ENCODE measurements at regions not wholly inside any gene's neighbourhood (a gene's known extent, or its start where the extent isn't known, plus 50 kb on each side); places are given as distances from the start of the nearest gene placed in this dataset.
"Not testable (repeated sequence)": the region's sequence is repeated elsewhere in the genome, so short reads cannot be mapped to it uniquely, and the experiment has no call there.

- DNase-seq (ENCODE audit: low spot score): no peak
These were observed 151.7 kb upstream of the GRM7 start for GRCh38 chr3:6709178-6709577.

DNA sequence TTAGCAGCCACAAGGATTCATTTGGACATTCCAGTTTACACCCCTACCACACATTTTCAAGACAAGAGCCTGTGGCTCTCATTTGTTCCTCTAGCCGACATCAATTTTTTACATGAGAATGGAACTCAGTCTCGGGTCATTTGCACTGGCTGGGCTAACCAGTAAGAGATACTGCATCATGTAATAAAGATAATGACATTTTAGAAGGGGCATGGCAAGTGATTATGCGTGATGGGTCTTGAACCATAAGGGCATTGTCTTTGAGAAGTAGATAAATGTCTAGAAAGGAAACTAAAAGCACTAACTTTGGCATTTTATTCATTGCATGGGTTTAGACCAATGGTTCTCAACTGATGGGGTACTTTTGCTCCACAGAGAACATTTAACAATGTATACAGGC, 146.0 kb upstream of the GRM7 start:
- DNase-seq (ENCODE audit: low spot score): no peak

DNA sequence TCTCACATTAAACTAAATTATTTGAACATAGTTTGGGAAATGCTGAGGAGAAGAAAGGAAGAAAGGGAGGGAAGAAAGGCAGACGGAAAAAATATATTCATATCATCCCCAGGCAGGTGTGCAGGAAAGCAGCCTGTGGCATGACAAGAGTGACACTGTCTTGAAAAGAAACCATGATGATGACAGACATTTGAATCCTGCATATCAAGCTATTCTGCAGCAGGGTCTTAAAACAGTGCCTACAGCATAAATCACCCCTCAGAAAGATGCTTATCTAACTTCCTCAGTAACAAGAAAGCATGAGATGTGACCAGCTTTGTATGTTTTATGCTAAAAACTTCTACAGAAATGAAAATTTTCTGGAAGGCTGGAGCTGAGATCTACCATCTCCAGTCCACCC, 144.5 kb upstream of the GRM7 start:
- DNase-seq (ENCODE audit: low spot score): no peak

- no peak for DNase-seq (ENCODE audit: low spot score)
These were observed 143.6 kb upstream of the GRM7 start for GRCh38 chr3:6717026-6717943.

DNA sequence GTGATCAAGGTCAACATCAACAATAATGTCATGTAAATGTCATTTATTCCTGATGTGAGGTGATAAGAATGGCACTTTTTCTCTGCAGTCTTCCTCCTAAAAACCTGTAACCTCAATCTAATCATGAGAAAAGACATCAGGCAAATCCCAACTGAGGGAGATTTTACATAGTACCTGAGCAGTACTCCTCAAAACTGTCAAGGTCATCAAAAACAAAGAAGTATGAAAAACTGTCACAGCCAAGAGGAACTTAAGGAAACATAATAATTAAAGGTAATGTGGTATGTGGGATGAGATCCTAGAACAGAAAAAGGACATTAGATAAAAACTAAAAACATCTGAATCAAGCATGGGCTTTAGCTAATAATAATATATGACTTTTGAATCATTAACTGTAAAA, 140.9 kb upstream of the GRM7 start:
- DNase-seq (ENCODE audit: low spot score): no peak

GRCh38 chr3:6721491-6721890, 139.4 kb upstream of the GRM7 start:
- DNase-seq (ENCODE audit: low spot score): no peak

DNA sequence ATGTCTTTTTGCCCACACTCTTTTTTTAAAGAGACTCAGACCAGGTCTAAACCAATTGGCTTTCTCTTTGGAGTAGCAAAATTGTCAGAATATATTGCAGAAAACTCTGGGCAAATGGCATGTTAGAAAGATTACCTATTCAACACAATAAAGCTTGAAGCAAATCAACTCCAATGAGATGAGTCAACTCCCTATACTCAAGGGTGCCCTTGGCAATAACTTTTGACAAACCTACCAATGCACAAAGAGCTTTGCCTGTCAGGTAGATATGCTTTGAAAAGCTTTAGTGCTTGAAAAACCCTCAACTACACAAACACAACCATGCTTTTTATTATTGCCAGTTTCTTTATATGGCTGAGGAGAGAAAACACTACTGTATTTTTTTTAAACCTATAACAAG, 137.7 kb upstream of the GRM7 start:
- no peak for DNase-seq (ENCODE audit: low spot score)

- DNase-seq (ENCODE audit: low spot score): no peak
These were observed 134.1 kb upstream of the GRM7 start for GRCh38 chr3:6726811-6727210.

- no peak for DNase-seq (ENCODE audit: low spot score)
These were observed 128.1 kb upstream of the GRM7 start for GRCh38 chr3:6732807-6733206.

DNA sequence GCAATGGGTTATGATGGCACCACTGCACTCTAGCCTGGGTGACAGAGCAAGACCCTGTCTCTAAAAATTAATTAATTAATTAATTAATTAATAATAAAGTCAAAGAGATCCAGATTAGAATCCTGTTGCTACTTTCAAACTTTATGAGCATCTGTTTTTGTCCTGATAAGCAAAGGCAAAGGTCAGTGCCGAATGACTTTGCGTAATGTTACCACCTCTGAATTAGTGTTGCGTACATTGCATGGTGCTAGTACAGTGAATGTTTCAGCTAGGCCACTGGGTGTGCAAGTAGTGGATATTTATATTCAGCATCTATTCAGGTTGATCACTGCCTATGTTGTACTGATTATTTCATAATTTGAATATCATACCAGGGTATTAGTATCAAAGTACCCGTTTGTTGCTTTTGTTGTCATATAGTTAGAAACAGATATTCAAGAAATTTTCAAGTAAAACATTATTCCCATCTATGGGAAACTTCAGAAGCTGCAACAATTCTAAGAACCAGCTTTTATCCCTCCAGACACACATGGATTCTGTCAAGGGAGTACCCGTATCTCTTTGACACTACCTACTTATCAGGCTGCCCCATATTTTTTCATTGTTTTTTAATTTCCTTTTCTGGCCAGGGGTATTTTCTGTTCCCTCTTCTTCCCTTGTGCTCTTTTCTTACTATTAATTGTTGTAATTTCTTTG, 127.1 kb upstream of the GRM7 start:
- peak; percentile 46 for DNase-seq (ENCODE audit: low spot score)

- no peak for DNase-seq (ENCODE audit: low spot score)
These were observed 126.5 kb upstream of the GRM7 start for GRCh38 chr3:6734395-6734746.

GRCh38 chr3:6736836-6737629, 123.9 kb upstream of the GRM7 start:
- DNase-seq (ENCODE audit: low spot score): no peak

GRCh38 chr3:6737630-6738029, 123.3 kb upstream of the GRM7 start:
- no peak for DNase-seq (ENCODE audit: low spot score)

DNA sequence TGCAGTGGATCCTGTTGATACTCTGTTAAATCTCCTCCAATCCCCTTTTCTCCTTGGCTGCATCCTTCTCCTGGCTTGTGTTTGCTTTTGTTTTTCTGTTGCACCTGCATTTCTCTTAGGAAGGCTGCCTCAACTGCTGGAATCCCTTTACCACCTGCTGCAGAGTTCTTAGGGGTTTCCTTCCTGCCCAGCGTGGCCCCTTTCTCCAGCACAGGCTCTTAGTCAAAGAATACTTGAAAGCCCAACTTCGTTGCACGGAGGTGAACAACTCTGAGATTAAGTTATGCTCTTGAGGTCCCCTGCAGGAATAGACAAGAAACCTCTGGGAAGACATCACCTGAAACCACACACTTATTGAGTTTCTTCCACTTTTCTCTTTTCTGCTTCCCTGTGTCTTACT, 121.6 kb upstream of the GRM7 start:
- DNase-seq (ENCODE audit: low spot score): no peak

DNA sequence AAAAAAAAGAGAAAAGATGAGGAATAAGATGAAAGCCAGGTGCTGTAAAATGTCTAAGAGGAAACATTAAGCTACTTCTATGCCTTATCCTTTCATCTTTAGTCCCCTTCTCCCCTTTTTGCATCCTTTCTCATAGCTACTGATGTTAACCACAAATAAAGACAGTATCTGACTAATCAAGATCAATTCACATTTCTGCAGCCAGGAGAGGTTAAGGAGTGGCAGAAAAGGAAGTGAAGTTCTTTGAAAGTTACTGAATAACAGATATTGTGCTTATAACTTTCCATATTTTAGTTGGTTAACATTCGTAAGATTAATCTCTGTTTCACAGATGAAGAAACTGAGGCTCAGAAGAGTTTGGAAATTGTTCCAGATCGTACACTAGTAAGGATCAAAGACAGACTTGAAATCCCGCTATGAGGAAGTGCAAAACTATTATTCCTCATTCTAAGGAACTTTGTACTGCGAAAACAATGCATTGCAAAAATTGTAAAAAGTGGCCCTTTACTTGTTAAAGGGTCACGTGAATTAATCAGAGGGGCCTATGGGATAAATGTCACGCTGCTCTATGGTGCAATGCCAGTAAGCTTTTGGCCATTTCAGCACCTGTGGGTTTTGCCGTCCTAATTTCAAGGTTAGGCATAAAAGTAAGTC, 117.7 kb upstream of the GRM7 start:
- no peak for DNase-seq (ENCODE audit: low spot score)

- DNase-seq (ENCODE audit: low spot score): no peak
These were observed 114.5 kb upstream of the GRM7 start for GRCh38 chr3:6746443-6746842.

- DNase-seq (ENCODE audit: low spot score): no peak
These were observed 113.9 kb upstream of the GRM7 start for GRCh38 chr3:6747017-6747416.

GRCh38 chr3:6750782-6751181, 110.1 kb upstream of the GRM7 start:
- no peak for DNase-seq (ENCODE audit: low spot score)

DNA sequence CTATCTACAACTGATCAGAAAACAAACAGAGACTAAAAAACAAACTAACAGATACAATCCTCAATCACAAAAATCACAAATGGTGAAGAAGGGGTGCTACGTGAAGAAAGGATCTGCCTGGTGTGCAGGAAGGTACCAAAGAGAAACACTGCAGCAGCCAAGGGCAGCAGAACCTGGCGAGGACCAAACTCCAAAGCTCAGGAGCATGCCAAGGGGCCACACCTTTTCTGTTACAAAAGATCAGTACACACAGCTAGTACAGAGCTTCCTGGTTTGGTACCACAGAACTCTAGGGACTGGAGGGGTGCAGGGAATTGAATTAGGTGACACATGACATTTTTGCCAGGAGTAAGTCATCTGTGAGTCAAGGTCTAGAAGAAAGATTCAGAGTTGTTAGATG, 107.4 kb upstream of the GRM7 start:
- no peak for DNase-seq (ENCODE audit: low spot score)

DNA sequence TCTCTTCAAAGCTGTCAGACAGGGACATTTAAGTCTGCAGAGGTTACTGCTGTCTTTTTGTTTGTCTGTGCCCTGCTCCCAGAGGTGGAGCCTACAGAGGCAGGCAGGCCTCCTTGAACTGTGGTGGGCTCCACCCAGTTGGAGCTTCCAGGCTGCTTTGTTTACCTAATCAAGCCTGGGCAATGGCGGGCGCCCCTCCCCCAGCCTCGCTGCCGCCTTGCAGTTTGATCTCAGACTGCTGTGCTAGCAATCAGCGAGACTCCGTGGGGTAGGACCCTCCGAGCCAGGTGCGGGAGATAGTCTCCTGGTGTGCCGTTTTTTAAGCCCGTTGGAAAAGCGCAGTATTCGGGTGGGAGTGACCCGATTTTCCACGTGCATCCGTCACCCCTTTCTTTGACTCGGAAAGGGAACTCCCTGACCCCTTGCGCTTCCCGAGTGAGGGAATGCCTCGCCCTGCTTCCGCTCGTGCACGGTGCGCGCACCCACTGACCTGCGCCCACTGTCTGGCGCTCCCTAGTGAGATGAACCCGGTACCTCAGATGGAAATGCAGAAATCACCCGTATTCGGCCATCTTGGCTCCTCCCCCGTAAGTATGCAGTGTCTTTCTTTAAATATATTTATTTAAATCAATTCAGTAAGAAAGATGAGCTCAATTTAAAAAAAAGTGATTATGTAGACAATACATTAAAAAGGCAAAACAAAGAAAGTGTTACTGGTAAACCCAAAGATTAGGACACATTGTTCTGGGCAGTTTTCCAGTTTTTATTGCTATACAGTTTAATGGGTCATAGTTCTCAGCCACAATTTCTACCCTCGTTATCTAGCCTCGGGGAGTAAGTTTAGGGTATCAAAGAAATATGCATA, 91.2 kb upstream of the GRM7 start:
- not testable (repeated sequence) for DNase-seq (ENCODE audit: low spot score)

DNA sequence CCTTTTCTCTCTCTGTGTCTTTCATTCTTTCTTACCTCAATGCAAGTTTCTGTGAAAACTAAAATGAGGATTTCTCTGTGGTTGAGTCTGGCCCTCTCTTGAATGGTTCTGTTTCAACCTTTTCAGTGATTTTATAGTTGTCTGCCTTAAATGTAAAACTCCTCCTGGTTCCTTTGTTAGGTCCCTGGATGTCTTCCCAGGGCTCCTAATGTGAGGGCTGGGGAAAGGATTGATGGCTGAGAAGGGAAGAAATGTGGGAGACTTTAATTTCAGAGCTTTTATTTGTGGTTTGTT, 90.6 kb upstream of the GRM7 start:
- DNase-seq (ENCODE audit: low spot score): no peak

DNA sequence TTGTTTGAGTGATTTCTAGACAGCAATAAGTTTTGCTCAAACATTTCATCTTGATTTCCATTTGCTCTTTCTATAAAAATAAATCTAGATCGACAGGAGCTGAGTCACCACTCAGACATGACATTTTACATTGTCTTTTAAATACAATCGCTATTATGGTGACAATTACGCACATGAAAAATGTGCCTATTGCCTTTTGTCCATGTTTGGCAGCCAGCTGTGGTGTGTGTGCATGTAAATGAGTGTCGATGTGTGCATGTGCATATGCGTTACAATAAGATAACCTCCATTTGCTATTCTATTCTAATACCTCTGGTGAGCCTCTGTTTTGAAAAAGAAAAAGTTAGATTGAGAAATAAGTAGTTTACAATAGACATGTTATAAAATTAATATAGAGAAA, 89.7 kb upstream of the GRM7 start:
- no peak for DNase-seq (ENCODE audit: low spot score)
